ENCODE measurements at regions not wholly inside any gene's neighbourhood (a gene's known extent, or its start where the extent isn't known, plus 50 kb on each side); places are given as distances from the start of the nearest gene placed in this dataset.

GRCh38 chr7:113797420-113798010, 121.3 kb downstream of the PPP1R3A start:
- Histone ChIP-seq H3K27ac (no peak overlapping the region), H3K4me3 (no peak overlapping the region), H3K27me3 (no peaks in the 10 kb centered on the region), H3K4me1 (no peaks in the 10 kb centered on the region), H3K36me3 (no peaks in the 10 kb centered on the region), H3K9me3 (no peaks in the 10 kb centered on the region)
- intact Hi-C loops (cut with DNase I), result no loop called here
- no peak for DNase-seq
- no peak for TF ChIP-seq POLR2A (IDR thresholded peaks at IDR 0.05)
- TF ChIP-seq EP300 (IDR thresholded peaks at IDR 0.05), result no peak
- no peak for TF ChIP-seq POLR2AphosphoS5 (IDR thresholded peaks at IDR 0.05)
- TF ChIP-seq, protein P1, sequence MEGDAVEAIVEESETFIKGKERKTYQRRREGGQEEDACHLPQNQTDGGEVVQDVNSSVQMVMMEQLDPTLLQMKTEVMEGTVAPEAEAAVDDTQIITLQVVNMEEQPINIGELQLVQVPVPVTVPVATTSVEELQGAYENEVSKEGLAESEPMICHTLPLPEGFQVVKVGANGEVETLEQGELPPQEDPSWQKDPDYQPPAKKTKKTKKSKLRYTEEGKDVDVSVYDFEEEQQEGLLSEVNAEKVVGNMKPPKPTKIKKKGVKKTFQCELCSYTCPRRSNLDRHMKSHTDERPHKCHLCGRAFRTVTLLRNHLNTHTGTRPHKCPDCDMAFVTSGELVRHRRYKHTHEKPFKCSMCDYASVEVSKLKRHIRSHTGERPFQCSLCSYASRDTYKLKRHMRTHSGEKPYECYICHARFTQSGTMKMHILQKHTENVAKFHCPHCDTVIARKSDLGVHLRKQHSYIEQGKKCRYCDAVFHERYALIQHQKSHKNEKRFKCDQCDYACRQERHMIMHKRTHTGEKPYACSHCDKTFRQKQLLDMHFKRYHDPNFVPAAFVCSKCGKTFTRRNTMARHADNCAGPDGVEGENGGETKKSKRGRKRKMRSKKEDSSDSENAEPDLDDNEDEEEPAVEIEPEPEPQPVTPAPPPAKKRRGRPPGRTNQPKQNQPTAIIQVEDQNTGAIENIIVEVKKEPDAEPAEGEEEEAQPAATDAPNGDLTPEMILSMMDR (IDR thresholded peaks at IDR 0.05), result no peak
- 84 to 89% methylated on average over 2 of the region's 2 CpGs for WGBS, 2 donors

DNA sequence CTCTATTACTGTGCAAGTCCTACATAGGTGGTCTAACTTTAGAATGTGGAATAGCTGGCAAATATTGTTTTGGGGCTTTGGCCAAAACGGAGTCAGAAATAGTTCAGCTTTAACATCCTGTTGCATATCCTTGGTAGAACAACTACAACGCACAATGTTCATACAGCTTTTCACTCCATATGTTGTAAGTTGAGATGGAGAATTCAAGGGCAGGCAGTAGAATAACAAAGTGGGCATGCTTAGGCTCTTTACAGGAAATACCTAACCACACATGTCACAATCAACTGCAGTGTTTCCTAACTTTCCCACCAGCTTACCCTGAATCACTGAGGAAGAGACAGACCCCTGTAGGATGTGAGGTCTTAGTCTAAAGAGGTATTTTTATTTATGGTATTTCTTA, 122.3 kb downstream of the PPP1R3A start:
- Histone ChIP-seq H3K4me3 (no peak overlapping the region), H3K9me3 (no peaks in the 10 kb centered on the region), H3K27ac (no peak overlapping the region), H3K36me3 (no peaks in the 10 kb centered on the region), H3K27me3 (no peaks in the 10 kb centered on the region), H3K4me1 (no peaks in the 10 kb centered on the region)
- intact Hi-C loops (cut with DNase I), result no loop called here
- TF ChIP-seq EP300 (IDR thresholded peaks at IDR 0.05), result no peak
- TF ChIP-seq POLR2A (IDR thresholded peaks at IDR 0.05), result no peak
- TF ChIP-seq, protein P1 (IDR thresholded peaks at IDR 0.05), result no peak
- TF ChIP-seq POLR2AphosphoS5 (IDR thresholded peaks at IDR 0.05), result no peak
- 46 to 79% methylated on average over 2 of the region's 2 CpGs for WGBS, 2 donors
- DNase-seq, result no peak

DNA sequence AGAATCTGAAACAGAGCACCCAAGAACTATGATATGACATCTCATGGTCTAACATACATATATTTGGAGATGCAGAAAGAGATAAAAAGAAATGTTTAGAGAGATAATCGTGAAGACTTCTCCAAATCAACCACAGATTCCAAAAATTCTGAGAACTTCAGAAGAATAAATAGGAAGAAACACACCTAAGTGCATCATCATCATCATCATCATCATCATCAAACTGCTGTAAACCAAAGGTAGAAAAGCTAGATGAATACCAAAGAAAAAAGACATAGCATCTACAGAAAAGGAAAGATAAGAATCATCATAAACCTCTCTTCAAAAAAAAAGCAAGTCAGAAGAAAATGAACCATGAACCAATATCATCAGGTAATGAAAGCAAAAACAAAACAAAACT, 124.2 kb downstream of the PPP1R3A start:
- Histone ChIP-seq H3K27me3 (no peaks in the 10 kb centered on the region), H3K4me3 (no peak overlapping the region), H3K4me1 (no peaks in the 10 kb centered on the region), H3K36me3 (no peaks in the 10 kb centered on the region), H3K9me3 (no peaks in the 10 kb centered on the region), H3K27ac (no peak overlapping the region)
- intact Hi-C loops (cut with DNase I), result no loop called here
- 70 to 78% methylated on average over 1 of the region's 1 CpG for WGBS, 2 donors
- no peak for DNase-seq
- TF ChIP-seq EP300 (IDR thresholded peaks at IDR 0.05), result no peak
- TF ChIP-seq POLR2A (IDR thresholded peaks at IDR 0.05), result no peak
- TF ChIP-seq, protein P1 (IDR thresholded peaks at IDR 0.05), result no peak
- no peak for TF ChIP-seq POLR2AphosphoS5 (IDR thresholded peaks at IDR 0.05)

DNA sequence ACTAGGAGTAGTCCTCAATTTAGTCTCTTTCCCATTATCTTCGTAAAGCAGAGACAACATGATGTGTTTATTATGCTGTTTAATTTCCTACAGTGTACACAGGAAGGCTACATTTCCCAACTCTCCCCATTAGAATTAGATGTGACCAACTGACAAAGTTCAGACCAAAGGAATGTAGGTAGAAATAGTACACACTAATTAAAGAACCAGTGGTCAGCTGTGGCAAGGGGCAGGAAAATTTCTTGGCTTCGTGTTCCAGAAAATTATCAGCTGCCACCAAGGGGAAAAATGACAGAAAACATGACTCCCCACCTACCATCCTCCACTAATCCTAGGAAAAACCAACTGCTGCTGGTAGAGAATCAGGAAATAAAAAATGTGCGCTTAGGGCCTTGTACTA, 125.6 kb downstream of the PPP1R3A start:
- intact Hi-C loops (cut with DNase I), result no loop called here
- Histone ChIP-seq H3K9me3 (no peaks in the 10 kb centered on the region), H3K36me3 (no peaks in the 10 kb centered on the region), H3K27ac (no peak overlapping the region), H3K4me3 (no peak overlapping the region), H3K27me3 (no peaks in the 10 kb centered on the region), H3K4me1 (no peaks in the 10 kb centered on the region)
- TF ChIP-seq POLR2A (IDR thresholded peaks at IDR 0.05) (no peak), POLR2AphosphoS5 (IDR thresholded peaks at IDR 0.05) (no peak), EP300 (IDR thresholded peaks at IDR 0.05) (no peak)
- TF ChIP-seq, protein P1 (IDR thresholded peaks at IDR 0.05), result no peak
- DNase-seq, result no peak
- WGBS, 2 donors, result 82 to 84% methylated on average over 3 of the region's 3 CpGs

DNA sequence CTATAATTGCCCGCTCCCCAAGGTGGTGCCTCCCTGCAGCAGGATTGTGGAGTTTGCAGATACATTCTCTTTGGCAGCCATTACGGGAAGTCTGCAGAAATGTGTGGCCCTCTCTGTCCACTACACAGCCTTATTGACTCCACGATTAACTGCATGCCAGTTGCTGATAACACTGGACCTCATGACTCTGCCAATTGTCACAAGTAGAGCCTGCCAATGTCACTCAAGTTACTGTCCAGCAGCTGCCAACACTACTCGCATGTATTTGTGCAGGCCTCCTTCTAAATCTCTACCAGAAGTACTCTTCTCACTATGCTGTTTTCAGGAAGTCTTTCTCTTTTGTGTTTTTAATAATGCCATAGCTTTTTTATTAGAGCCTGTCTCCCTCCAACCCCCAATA, 128.8 kb downstream of the PPP1R3A start:
- 88 to 90% methylated on average over 4 of the region's 4 CpGs for WGBS, 2 donors
- Histone ChIP-seq H3K4me1 (peaks cover 0 to 6% (median 2%) of the 10 kb centered on the region in 4 donors), H3K27ac (no peak overlapping the region), H3K4me3 (no peak overlapping the region), H3K27me3 (no peaks in the 10 kb centered on the region), H3K36me3 (no peaks in the 10 kb centered on the region), H3K9me3 (no peaks in the 10 kb centered on the region)
- intact Hi-C loops (cut with DNase I), result no loop called here
- no peak for TF ChIP-seq EP300 (IDR thresholded peaks at IDR 0.05)
- TF ChIP-seq, protein P1 (IDR thresholded peaks at IDR 0.05), result no peak
- DNase-seq, result no peak
